ENCODE measurements at regions not wholly inside any gene's neighbourhood (a gene's known extent, or its start where the extent isn't known, plus 50 kb on each side); places are given as distances from the start of the nearest gene placed in this dataset.

DNA sequence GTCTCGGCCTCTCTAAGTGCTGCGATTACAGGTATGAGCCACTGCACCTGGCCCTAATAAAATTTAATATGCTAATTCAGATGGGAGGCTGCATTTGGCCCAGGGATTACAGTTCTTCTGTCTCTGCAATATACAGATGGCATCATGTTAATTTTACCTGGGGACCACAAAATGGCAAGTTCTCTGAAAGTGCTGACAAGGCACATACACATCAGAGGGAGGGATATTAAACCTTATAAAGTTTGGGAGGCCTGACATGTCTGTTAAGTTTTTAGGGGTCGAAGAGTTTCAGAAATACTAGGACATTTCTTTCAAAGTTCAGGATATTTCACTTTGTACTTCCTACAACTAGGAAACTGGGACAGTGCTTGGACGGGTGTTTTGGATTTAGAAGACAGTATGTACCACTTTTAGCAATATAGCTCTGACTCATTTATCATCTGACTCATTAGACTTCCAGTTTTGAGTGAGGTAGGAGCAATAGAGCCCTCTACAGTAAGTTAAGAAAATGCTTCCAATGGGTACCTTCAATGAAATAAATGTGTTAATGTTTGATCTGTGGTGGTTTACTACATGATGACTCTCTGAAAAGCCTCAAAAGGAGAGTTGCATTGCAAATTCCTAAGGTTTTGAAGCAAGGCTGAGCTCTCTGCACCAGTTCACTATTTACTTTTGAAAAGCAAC lies 981.0 kb upstream of the HS3ST1 start:
- H3K27ac ChIP-seq (ENCODE audit: low read depth, low read length): no peak overlapping the region
- no peaks in the 10 kb centered on the region for H3K9me3 ChIP-seq (ENCODE audit: low read length)
- CTCF ChIA-PET: no interaction called here
- no peak overlapping the region for H3K4me3 ChIP-seq (ENCODE audit: low read length)
- no peaks in the 10 kb centered on the region for H3K4me1 ChIP-seq (ENCODE audit: insufficient read depth, low read length)
- H3K27me3 Mint-ChIP-seq: no peaks in the 10 kb centered on the region
- H3K36me3 ChIP-seq (ENCODE audit: insufficient read depth, low read length): no peaks in the 10 kb centered on the region
- DNase-seq: no peak
- no peaks in the 10 kb centered on the region for H3K36me3 Mint-ChIP-seq
- POLR2A ChIA-PET: no interaction called here
- H3K9me3 Mint-ChIP-seq: peaks cover 2 to 22% (median 8%) of the 10 kb centered on the region in 5 donors
- no peak overlapping the region for H3K4me3 Mint-ChIP-seq
- H3K27me3 ChIP-seq (ENCODE audit: insufficient read depth, low read length, poor library complexity, severe bottlenecking): no peaks in the 10 kb centered on the region
- H3K27ac Mint-ChIP-seq: no peak overlapping the region
- no peaks in the 10 kb centered on the region for H3K4me1 Mint-ChIP-seq

DNA sequence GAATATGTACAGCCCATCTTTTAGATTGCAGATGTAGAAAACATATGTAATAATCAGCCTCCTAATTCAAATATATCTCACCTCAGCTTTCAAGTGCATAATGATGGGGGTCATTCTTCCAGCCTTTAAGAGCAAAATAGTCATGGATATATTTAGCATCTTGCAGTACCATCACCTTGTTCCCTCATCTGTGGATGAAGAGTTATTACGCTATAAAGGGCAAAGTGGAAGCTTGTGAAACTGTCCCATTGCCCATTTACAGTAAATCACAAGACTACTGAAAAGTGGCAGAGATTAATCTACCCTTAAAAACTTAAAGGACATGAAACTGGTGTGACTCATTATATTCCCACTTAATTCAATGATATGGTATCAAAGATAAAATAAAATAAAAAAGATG lies 979.7 kb upstream of the HS3ST1 start:
- Histone ChIP-seq H3K4me1 (ENCODE audit: insufficient read depth, low read length) (no peaks in the 10 kb centered on the region), H3K27ac (ENCODE audit: low read depth, low read length) (no peak overlapping the region), H3K9me3 (ENCODE audit: low read length) (no peaks in the 10 kb centered on the region), H3K36me3 (ENCODE audit: insufficient read depth, low read length) (no peaks in the 10 kb centered on the region), H3K27me3 (ENCODE audit: insufficient read depth, low read length, poor library complexity, severe bottlenecking) (no peaks in the 10 kb centered on the region), H3K4me3 (ENCODE audit: low read length) (no peak overlapping the region)
- H3K4me3 Mint-ChIP-seq: no peak overlapping the region
- H3K4me1 Mint-ChIP-seq: no peaks in the 10 kb centered on the region
- no peak overlapping the region for H3K27ac Mint-ChIP-seq
- no peaks in the 10 kb centered on the region for H3K36me3 Mint-ChIP-seq
- peaks cover 2 to 11% (median 8%) of the 10 kb centered on the region in 5 donors for H3K9me3 Mint-ChIP-seq
- ChIA-PET CTCF (no interaction called here), POLR2A (no interaction called here)
- no peak for DNase-seq
- no peaks in the 10 kb centered on the region for H3K27me3 Mint-ChIP-seq

DNA sequence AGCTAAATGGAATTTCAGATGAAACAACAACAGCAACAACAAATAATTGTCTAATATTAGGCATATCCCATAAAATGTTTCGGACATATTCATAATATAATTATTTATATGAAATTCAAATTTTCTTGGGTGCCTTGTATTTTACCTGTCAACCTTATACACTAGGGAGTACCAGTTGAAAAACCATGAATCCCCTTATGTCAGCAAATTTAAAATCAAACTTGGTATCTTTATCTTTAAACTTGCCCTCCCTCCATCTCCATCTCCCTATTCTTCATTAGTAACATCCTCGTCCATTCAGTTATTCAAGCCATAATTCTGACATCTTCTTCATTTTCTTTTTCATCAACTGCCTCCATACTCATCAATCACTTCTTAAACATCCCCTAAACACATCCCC lies 974.5 kb upstream of the HS3ST1 start:
- Mint-ChIP-seq H3K36me3 (no peaks in the 10 kb centered on the region), H3K4me3 (no peak overlapping the region), H3K27me3 (no peaks in the 10 kb centered on the region), H3K4me1 (no peaks in the 10 kb centered on the region), H3K9me3 (peaks cover 5 to 24% (median 9%) of the 10 kb centered on the region in 5 donors), H3K27ac (no peak overlapping the region)
- Histone ChIP-seq H3K4me1 (ENCODE audit: insufficient read depth, low read length) (no peaks in the 10 kb centered on the region), H3K27ac (ENCODE audit: low read depth, low read length) (no peak overlapping the region), H3K9me3 (ENCODE audit: low read length) (no peaks in the 10 kb centered on the region), H3K36me3 (ENCODE audit: insufficient read depth, low read length) (no peaks in the 10 kb centered on the region), H3K27me3 (ENCODE audit: insufficient read depth, low read length, poor library complexity, severe bottlenecking) (no peaks in the 10 kb centered on the region), H3K4me3 (ENCODE audit: low read length) (no peak overlapping the region)
- ChIA-PET CTCF (no interaction called here), POLR2A (no interaction called here)
- DNase-seq: no peak

DNA sequence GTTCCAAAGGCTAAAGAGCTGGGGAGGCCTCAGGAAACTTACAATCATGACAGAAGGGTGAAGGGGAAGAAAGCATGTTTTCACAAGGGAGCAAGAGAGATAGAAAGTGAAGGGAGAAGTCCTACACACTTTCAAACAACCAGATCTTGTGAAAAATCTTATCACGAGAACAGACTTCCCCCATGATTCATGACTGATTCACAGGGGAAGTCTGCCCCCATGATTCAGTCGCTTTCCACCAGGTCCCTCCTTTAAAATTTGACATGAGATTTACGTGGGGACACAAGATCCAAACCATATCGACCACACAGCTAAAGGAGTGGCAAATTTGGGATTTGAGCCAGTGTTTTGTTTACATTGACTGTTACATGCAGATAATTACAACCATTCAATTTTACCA lies 971.1 kb upstream of the HS3ST1 start:
- Histone ChIP-seq H3K36me3 (ENCODE audit: insufficient read depth, low read length) (no peaks in the 10 kb centered on the region), H3K4me1 (ENCODE audit: insufficient read depth, low read length) (no peaks in the 10 kb centered on the region), H3K4me3 (ENCODE audit: low read length) (no peak overlapping the region), H3K27me3 (ENCODE audit: insufficient read depth, low read length, poor library complexity, severe bottlenecking) (no peaks in the 10 kb centered on the region), H3K27ac (ENCODE audit: low read depth, low read length) (no peak overlapping the region), H3K9me3 (ENCODE audit: low read length) (no peaks in the 10 kb centered on the region)
- Mint-ChIP-seq H3K9me3 (peaks cover 5 to 20% (median 8%) of the 10 kb centered on the region in 5 donors), H3K36me3 (no peaks in the 10 kb centered on the region), H3K27me3 (no peaks in the 10 kb centered on the region), H3K27ac (no peak overlapping the region), H3K4me1 (no peaks in the 10 kb centered on the region), H3K4me3 (no peak overlapping the region)
- DNase-seq: no peak
- CTCF ChIA-PET: no interaction called here
- POLR2A ChIA-PET: no interaction called here

DNA sequence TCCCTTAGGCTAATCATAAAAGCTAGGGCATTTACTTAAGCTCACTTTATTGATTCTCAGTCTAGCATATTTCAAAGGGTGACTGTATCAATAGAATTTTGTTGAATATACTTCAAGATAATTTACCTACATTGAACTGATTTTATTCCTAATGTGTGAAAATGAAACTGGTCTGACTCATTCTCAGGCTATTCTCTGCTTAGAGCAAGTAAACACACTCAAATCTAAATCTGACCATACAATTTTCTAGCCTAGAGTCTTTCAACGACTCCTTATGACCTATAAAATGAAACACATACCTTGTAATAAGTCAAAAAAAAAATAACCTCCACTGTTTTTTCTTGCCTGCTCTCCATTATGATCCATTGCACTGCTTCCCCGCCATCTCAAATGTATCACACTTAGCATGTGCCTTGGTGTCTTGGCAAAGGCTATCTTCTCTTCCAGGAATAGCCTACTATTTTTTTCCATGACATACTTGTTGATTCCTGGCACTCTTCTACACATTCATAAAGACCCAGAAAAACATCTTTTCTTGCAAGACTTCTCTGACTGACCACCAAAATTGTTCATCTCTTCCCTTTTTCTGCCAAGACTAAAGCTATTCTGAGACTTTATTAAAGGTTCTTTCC lies 965.1 kb upstream of the HS3ST1 start:
- DNase-seq: no peak
- Mint-ChIP-seq H3K36me3 (no peaks in the 10 kb centered on the region), H3K4me3 (no peak overlapping the region), H3K4me1 (no peaks in the 10 kb centered on the region), H3K27ac (no peak overlapping the region), H3K9me3 (peaks cover 0 to 9% (median 3%) of the 10 kb centered on the region in 5 donors), H3K27me3 (no peaks in the 10 kb centered on the region)
- H3K27ac ChIP-seq (ENCODE audit: low read depth, low read length): no peak overlapping the region
- H3K4me3 ChIP-seq (ENCODE audit: low read length): no peak overlapping the region
- ChIA-PET CTCF (no interaction called here), POLR2A (no interaction called here)
- H3K27me3 ChIP-seq (ENCODE audit: insufficient read depth, low read length, poor library complexity, severe bottlenecking): no peaks in the 10 kb centered on the region
- no peaks in the 10 kb centered on the region for H3K4me1 ChIP-seq (ENCODE audit: insufficient read depth, low read length)
- no peaks in the 10 kb centered on the region for H3K36me3 ChIP-seq (ENCODE audit: insufficient read depth, low read length)
- H3K9me3 ChIP-seq (ENCODE audit: low read length): no peaks in the 10 kb centered on the region

DNA sequence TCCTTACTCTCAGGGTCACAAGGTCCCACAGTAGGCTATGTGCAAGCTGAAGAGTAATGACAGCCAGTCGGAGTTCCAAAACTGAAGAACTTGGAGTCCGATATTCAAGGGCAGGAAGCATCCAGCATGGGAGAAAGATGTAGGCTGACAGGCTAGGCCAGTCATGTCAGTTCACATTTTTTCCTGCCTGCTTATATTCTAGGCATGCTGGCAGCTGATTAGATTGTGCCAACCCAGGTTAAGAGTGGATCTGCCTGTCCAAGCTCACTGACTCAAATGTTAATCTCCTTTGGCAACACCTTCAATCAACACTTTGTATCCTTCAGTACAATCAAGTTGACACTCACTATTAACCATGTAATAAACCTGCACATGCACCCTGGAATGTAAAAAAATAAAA lies 960.9 kb upstream of the HS3ST1 start:
- no peaks in the 10 kb centered on the region for H3K27me3 ChIP-seq (ENCODE audit: insufficient read depth, low read length, poor library complexity, severe bottlenecking)
- H3K27ac Mint-ChIP-seq: no peak overlapping the region
- no peaks in the 10 kb centered on the region for H3K4me1 Mint-ChIP-seq
- H3K27me3 Mint-ChIP-seq: peaks cover 0 to 1% of the 10 kb centered on the region in 2 donors
- no peaks in the 10 kb centered on the region for H3K4me1 ChIP-seq (ENCODE audit: insufficient read depth, low read length)
- H3K9me3 Mint-ChIP-seq: peaks cover 0 to 4% (median 2%) of the 10 kb centered on the region in 5 donors
- ChIA-PET POLR2A (no interaction called here), CTCF (no interaction called here)
- no peaks in the 10 kb centered on the region for H3K36me3 Mint-ChIP-seq
- H3K36me3 ChIP-seq (ENCODE audit: insufficient read depth, low read length): no peaks in the 10 kb centered on the region
- H3K4me3 ChIP-seq (ENCODE audit: low read length): no peak overlapping the region
- H3K27ac ChIP-seq (ENCODE audit: low read depth, low read length): no peak overlapping the region
- no peak overlapping the region for H3K4me3 Mint-ChIP-seq
- H3K9me3 ChIP-seq (ENCODE audit: low read length): no peaks in the 10 kb centered on the region
- no peak for DNase-seq

DNA sequence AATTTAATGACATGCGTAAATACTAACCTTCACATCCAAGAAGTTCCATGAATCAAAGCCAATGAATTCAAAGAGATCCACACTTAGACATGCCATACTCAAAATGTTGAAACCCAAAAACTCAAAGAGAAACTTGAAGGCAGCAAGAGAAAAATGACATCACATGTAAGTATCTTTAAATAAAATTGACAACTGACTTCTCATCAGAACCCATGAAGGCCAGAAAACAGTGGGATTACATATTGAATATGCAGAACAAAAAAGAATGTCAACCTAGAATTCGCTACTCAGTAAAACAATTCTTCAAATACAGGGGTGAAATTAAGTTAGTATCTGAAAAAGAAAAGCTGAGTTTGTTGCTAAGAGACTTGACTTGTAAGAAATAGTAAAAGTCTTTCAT lies 953.9 kb upstream of the HS3ST1 start:
- H3K4me3 Mint-ChIP-seq: no peak overlapping the region
- CTCF ChIA-PET: no interaction called here
- Histone ChIP-seq H3K36me3 (ENCODE audit: insufficient read depth, low read length) (no peaks in the 10 kb centered on the region), H3K4me3 (ENCODE audit: low read length) (no peak overlapping the region), H3K4me1 (ENCODE audit: insufficient read depth, low read length) (no peaks in the 10 kb centered on the region), H3K27me3 (ENCODE audit: insufficient read depth, low read length, poor library complexity, severe bottlenecking) (no peaks in the 10 kb centered on the region), H3K27ac (ENCODE audit: low read depth, low read length) (no peak overlapping the region), H3K9me3 (ENCODE audit: low read length) (no peaks in the 10 kb centered on the region)
- H3K27me3 Mint-ChIP-seq: peaks cover 0 to 1% of the 10 kb centered on the region in 2 donors
- DNase-seq: no peak
- POLR2A ChIA-PET: no interaction called here
- no peak overlapping the region for H3K27ac Mint-ChIP-seq
- peaks cover 0 to 10% (median 7%) of the 10 kb centered on the region in 5 donors for H3K9me3 Mint-ChIP-seq
- no peaks in the 10 kb centered on the region for H3K36me3 Mint-ChIP-seq
- no peaks in the 10 kb centered on the region for H3K4me1 Mint-ChIP-seq

DNA sequence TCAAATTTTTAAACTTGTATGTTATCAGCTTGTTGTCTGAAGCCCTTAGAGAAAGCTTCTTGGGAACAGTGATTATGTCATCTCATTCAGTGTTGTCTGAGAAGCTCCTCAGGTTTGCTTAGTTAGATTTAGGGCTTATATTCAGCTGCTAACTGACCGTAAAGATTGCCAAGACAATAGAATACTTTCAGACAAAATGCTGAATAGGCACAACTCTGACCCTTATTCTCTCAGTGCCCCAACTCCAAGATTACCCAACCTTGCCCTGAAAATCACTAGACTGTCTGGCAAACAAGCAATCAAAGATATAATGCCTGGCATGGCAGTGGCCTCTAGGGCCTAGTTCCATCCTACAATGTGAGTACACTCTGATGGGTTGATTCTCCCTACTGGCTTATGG lies 950.5 kb upstream of the HS3ST1 start:
- Histone ChIP-seq H3K27me3 (ENCODE audit: insufficient read depth, low read length, poor library complexity, severe bottlenecking) (no peaks in the 10 kb centered on the region), H3K27ac (ENCODE audit: low read depth, low read length) (no peak overlapping the region), H3K36me3 (ENCODE audit: insufficient read depth, low read length) (no peaks in the 10 kb centered on the region), H3K4me3 (ENCODE audit: low read length) (no peak overlapping the region), H3K4me1 (ENCODE audit: insufficient read depth, low read length) (no peaks in the 10 kb centered on the region), H3K9me3 (ENCODE audit: low read length) (no peaks in the 10 kb centered on the region)
- Mint-ChIP-seq H3K36me3 (no peaks in the 10 kb centered on the region), H3K4me3 (no peak overlapping the region), H3K27me3 (no peaks in the 10 kb centered on the region), H3K9me3 (peaks cover 2 to 23% (median 7%) of the 10 kb centered on the region in 5 donors), H3K27ac (no peak overlapping the region), H3K4me1 (no peaks in the 10 kb centered on the region)
- ChIA-PET CTCF (no interaction called here), POLR2A (no interaction called here)
- DNase-seq: no peak
